Neural cell (in vitro differentiated cells): ENCODE measurements at regions not wholly inside any gene's neighbourhood (a gene's known extent, or its start where the extent isn't known, plus 50 kb on each side); places are given as distances from the start of the nearest gene placed in this dataset.

Experiments used
- H2AFZ ChIP-seq: fragments of 200-600, 300-800 bp; sonication (generic), shearing (Covaris generic); 2 replicates; pipeline ENCODE4 v1.6.0; 2014; ENCODE audit warnings: low read depth, mild to moderate bottlenecking, antibody characterized with exemption, low read length, moderate library complexity
- H3F3A ChIP-seq: fragments of 200-600 bp; shearing (Covaris generic); 2 replicates; pipeline ENCODE4 v1.6.1; 2016; ENCODE audit warnings: mild to moderate bottlenecking, moderate library complexity, mixed read lengths, antibody characterized with exemption, low read length; ENCODE audit not compliant: insufficient read depth, poor library complexity, severe bottlenecking
- H3K27ac ChIP-seq: fragments of 200-600, 300-800 bp; sonication (generic), shearing (Covaris generic); 2 replicates; pipeline ENCODE4 v1.5.1; 2014; ENCODE audit warnings: mild to moderate bottlenecking, low read length, moderate library complexity
- H3K27me3 ChIP-seq: fragments of 300-800, 200-600 bp; sonication (generic), shearing (Covaris generic); 2 replicates; pipeline ENCODE4 v1.6.0; 2014; ENCODE audit warnings: mild to moderate bottlenecking, low read depth, low read length, moderate library complexity; ENCODE audit not compliant: insufficient read depth
- H3K36me3 ChIP-seq: fragments of 300-800, 200-600 bp; sonication (generic), shearing (Covaris generic); 2 replicates; pipeline ENCODE4 v1.5.1; 2014; ENCODE audit warnings: mild to moderate bottlenecking, antibody characterized with exemption, low read length, moderate library complexity; ENCODE audit not compliant: insufficient read depth
- H3K4me2 ChIP-seq: fragments of 300-800, 200-600 bp; sonication (generic), shearing (Covaris generic); 2 replicates; pipeline ENCODE4 v1.6.0; 2014; ENCODE audit warnings: mild to moderate bottlenecking, low read length
- H3K4me3 ChIP-seq: fragments of 300-800, 200-600 bp; sonication (generic), shearing (Covaris generic); 2 replicates; pipeline ENCODE4 v1.5.1; 2014; ENCODE audit warnings: mild to moderate bottlenecking, low read length, moderate library complexity
- H3K79me2 ChIP-seq: fragments of 200-600 bp; shearing (Covaris generic); replicated peaks from 2 replicates; pipeline ENCODE4 v1.6.0; 2014; ENCODE audit warnings: mild to moderate bottlenecking, low read length, moderate library complexity; ENCODE audit not compliant: insufficient read depth
- H3K9ac ChIP-seq: fragments of 300-800, 200-600 bp; sonication (generic), shearing (Covaris generic); 2 replicates; pipeline ENCODE4 v1.6.1; 2016; ENCODE audit warnings: mild to moderate bottlenecking, low read length, mixed read lengths
- H3K9me2 ChIP-seq: fragments of 200-600 bp; shearing (Covaris generic); 2 replicates; pipeline ENCODE4 v1.6.1; 2016; ENCODE audit warnings: mild to moderate bottlenecking, low read length, mixed read lengths; ENCODE audit not compliant: insufficient read depth
- H3K9me3 ChIP-seq: fragments of 200-600, 300-800 bp; sonication (generic), shearing (Covaris generic); 2 replicates; pipeline ENCODE4 v1.6.1; 2016; ENCODE audit warnings: mild to moderate bottlenecking, mixed run types, low read length, moderate library complexity, mixed read lengths
- H4K20me1 ChIP-seq: fragments of 200-600 bp; shearing (Covaris generic); 2 replicates; pipeline ENCODE4 v1.6.1; 2016; ENCODE audit warnings: mild to moderate bottlenecking, mixed run types; ENCODE audit not compliant: insufficient read depth
- EP300 ChIP-seq: fragments of 450-650 bp; conservative IDR thresholded peaks from 2 replicates; pipeline ENCODE4 v1.6.1; 2014; ENCODE audit warnings: antibody characterized with exemption, mild to moderate bottlenecking, moderate library complexity; ENCODE audit not compliant: poor library complexity, severe bottlenecking
- EZH2 ChIP-seq: fragments of 200-600, 300-800 bp; shearing (Covaris generic), sonication (generic); IDR thresholded peaks from 2 replicates; pipeline ENCODE4 v1.6.1; 2014; ENCODE audit warnings: antibody characterized with exemption, low read length, borderline replicate concordance, mild to moderate bottlenecking; ENCODE audit not compliant: insufficient read depth, poor library complexity, severe bottlenecking
- MXI1 ChIP-seq: fragments of 450-650 bp; conservative IDR thresholded peaks from 2 replicates; pipeline ENCODE4 v1.6.1; 2014; ENCODE audit warnings: antibody characterized with exemption, mild to moderate bottlenecking; ENCODE audit not compliant: poor library complexity, severe bottlenecking
- POLR2AphosphoS5 ChIP-seq: IDR thresholded peaks from 2 replicates; pipeline ENCODE4 v1.6.1; 2012
- RAD21 ChIP-seq: fragments of 450-650 bp; conservative IDR thresholded peaks from 2 replicates; pipeline ENCODE4 v1.6.1; 2014; ENCODE audit warnings: antibody characterized with exemption, mild to moderate bottlenecking, moderate library complexity
- SMC3 ChIP-seq: fragments of 450-650 bp; conservative IDR thresholded peaks from 2 replicates; pipeline ENCODE4 v1.6.1; 2014; ENCODE audit warnings: antibody characterized with exemption, mild to moderate bottlenecking, moderate library complexity; ENCODE audit not compliant: poor library complexity
- TAF1 ChIP-seq: IDR thresholded peaks from 2 replicates; pipeline ENCODE4 v1.6.1; 2012; ENCODE audit warnings: low read depth
- TF ChIP-seq, protein P1 (sequence below): fragments of 450-650 bp; IDR thresholded peaks from 2 replicates; pipeline ENCODE4 v1.5.1; 2014; ENCODE audit warnings: antibody characterized with exemption, mild to moderate bottlenecking, moderate library complexity; ENCODE audit not compliant: poor library complexity, severe bottlenecking
- TF ChIP-seq, protein P2 (sequence below): IDR thresholded peaks from 2 replicates; pipeline ENCODE4 v1.6.1; 2012; ENCODE audit warnings: borderline replicate concordance

DNA sequence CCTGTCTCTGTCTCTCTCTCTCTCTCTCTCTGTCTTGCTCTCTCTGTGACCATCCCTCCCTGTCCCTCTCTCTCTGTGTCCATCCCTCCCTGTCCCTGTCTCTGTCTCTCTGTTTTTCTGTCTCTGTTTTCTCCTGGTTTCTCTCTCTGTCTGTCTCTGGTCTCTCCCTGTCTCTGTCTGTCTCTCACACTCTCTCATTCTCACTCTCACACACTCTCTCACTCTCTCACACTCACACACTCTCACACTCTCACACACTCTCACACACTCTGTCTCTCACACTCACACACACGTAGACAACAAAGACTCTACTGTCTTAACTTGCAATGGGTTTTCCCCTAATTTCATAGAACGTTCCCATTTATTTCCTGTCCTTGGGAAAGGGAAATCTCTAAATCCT, 299.5 kb downstream of the FOXL1 start:
- Histone ChIP-seq H3K79me2 (no peaks in the 10 kb centered on the region), H3F3A (no peaks in the 10 kb centered on the region), H3K4me3 (no peak overlapping the region), H2AFZ (no peak overlapping the region), H3K36me3 (no peaks in the 10 kb centered on the region), H3K9me2 (no peaks in the 10 kb centered on the region), H3K9ac (no peak overlapping the region), H3K27ac (no peak overlapping the region), H3K4me2 (no peak overlapping the region), H4K20me1 (no peaks in the 10 kb centered on the region), H3K27me3 (no peaks in the 10 kb centered on the region), H3K9me3 (no peaks in the 10 kb centered on the region)
- TF ChIP-seq POLR2AphosphoS5: no peak
- no peak for TF ChIP-seq TAF1
- TF ChIP-seq RAD21: no peak
- no peak for TF ChIP-seq MXI1
- TF ChIP-seq SMC3: no peak
- TF ChIP-seq, protein P1, sequence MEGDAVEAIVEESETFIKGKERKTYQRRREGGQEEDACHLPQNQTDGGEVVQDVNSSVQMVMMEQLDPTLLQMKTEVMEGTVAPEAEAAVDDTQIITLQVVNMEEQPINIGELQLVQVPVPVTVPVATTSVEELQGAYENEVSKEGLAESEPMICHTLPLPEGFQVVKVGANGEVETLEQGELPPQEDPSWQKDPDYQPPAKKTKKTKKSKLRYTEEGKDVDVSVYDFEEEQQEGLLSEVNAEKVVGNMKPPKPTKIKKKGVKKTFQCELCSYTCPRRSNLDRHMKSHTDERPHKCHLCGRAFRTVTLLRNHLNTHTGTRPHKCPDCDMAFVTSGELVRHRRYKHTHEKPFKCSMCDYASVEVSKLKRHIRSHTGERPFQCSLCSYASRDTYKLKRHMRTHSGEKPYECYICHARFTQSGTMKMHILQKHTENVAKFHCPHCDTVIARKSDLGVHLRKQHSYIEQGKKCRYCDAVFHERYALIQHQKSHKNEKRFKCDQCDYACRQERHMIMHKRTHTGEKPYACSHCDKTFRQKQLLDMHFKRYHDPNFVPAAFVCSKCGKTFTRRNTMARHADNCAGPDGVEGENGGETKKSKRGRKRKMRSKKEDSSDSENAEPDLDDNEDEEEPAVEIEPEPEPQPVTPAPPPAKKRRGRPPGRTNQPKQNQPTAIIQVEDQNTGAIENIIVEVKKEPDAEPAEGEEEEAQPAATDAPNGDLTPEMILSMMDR: no peak
- no peak for TF ChIP-seq EZH2
- TF ChIP-seq, protein P2, sequence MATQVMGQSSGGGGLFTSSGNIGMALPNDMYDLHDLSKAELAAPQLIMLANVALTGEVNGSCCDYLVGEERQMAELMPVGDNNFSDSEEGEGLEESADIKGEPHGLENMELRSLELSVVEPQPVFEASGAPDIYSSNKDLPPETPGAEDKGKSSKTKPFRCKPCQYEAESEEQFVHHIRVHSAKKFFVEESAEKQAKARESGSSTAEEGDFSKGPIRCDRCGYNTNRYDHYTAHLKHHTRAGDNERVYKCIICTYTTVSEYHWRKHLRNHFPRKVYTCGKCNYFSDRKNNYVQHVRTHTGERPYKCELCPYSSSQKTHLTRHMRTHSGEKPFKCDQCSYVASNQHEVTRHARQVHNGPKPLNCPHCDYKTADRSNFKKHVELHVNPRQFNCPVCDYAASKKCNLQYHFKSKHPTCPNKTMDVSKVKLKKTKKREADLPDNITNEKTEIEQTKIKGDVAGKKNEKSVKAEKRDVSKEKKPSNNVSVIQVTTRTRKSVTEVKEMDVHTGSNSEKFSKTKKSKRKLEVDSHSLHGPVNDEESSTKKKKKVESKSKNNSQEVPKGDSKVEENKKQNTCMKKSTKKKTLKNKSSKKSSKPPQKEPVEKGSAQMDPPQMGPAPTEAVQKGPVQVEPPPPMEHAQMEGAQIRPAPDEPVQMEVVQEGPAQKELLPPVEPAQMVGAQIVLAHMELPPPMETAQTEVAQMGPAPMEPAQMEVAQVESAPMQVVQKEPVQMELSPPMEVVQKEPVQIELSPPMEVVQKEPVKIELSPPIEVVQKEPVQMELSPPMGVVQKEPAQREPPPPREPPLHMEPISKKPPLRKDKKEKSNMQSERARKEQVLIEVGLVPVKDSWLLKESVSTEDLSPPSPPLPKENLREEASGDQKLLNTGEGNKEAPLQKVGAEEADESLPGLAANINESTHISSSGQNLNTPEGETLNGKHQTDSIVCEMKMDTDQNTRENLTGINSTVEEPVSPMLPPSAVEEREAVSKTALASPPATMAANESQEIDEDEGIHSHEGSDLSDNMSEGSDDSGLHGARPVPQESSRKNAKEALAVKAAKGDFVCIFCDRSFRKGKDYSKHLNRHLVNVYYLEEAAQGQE: no peak
- TF ChIP-seq EP300: no peak

DNA sequence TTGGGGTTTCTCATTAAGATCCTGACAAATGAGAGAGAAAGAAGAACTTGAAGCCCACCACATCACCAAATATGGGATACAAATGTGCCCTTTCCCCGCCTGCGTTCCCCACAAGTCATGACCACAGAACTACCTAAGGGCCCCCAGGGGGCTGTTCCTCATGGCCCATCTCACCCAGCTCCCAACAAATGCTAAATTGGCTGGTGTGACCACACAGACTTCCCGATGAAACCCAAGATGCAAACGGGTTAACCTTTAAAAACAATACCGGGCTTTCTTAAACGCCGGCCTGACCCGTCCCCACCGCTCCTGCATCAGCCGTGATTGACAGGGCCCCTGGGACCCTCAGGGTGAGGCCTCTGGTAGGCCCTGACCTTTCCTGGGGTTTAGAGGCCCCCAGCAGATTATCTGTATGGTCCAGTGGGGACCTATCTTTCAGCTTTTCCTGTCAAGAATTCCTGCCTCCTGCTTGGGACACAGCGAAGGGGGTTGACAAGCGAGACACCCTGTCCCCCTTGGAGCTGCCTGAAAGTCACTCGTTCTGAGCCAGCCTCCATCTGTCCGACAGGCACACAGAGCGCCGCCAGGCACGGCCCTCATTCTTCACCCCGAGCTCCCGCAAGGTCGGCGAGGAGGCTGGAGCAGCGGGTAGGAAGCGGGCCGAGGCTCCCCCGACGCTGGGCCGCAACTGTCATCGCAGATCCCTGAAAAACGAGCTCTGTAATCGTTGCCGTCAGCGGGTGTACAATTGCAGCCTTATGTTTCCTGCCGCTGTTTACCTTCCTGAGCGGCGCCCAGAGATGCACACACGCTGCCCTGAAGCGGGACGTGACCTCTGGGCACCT, 300.1 kb downstream of the FOXL1 start:
- Histone ChIP-seq H3F3A (no peaks in the 10 kb centered on the region), H3K79me2 (no peaks in the 10 kb centered on the region), H3K36me3 (no peaks in the 10 kb centered on the region), H4K20me1 (no peaks in the 10 kb centered on the region), H3K9ac (no peak overlapping the region), H3K27ac (no peak overlapping the region), H3K9me3 (no peaks in the 10 kb centered on the region), H2AFZ (no peak overlapping the region), H3K4me3 (no peak overlapping the region), H3K9me2 (no peaks in the 10 kb centered on the region), H3K27me3 (no peaks in the 10 kb centered on the region), H3K4me2 (no peak overlapping the region)
- TF ChIP-seq EZH2 (no peak), TAF1 (no peak), MXI1 (no peak), RAD21 (no peak), EP300 (no peak), POLR2AphosphoS5 (no peak), SMC3 (no peak)
- TF ChIP-seq, protein P2: no peak
- TF ChIP-seq, protein P1: no peak
